ENCODE measurements at regions not wholly inside any gene's neighbourhood (a gene's known extent, or its start where the extent isn't known, plus 50 kb on each side); places are given as distances from the start of the nearest gene placed in this dataset.

DNA sequence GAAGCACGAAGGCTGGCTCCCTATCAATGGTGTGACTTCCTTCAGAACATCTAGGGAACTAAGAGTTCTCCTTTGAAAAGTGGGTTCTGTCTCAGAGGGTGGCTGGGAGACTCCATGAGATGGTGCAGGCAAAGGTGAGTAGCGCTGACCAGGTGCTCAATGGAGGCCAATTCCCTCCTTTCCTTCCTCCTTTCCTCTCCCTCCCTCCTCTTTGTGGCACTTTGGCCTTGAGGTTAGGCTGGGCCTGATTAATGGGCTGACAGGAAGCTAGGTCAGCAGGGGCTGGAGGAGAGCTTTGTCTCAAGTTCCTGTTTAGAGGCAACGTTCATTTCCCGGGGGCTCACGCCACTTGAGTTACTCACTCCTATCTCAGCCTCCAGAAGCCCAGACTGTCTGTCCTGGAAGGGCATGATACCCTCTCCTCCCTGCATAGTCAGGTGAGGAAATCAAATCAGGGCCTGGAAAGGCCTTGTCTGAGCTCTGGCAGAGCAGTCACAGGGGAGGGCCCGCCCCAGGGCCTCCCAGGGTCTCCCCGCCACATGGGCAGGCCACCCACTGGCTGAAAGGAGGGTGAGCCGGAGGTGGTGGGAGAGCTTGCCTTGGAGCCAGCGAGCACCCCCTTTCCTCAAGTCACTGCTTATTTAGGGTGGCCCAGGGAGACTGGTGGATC is 58.4 kb upstream of the SSBP3 start (continued):
- TF ChIP-seq PATZ1 (CRISPR knock-in tag; IDR thresholded peaks at IDR 0.05; ENCODE audit: borderline replicate concordance) (no peak), MIER1 (IDR thresholded peaks at IDR 0.05; ENCODE audit: low read depth) (peak; percentile 34; the same call in 1 of the 2 replicates), NRF1 (conservative IDR thresholded peaks at IDR 0.05 in 1 of 2, IDR thresholded peaks at IDR 0.05 in 1 of 2) (peak in 1 of 2 experiments; percentile 36; a peak in 3 of 4 replicates), KDM1A (IDR thresholded peaks at IDR 0.05) (peak; percentile 100), HOMEZ (CRISPR knock-in tag; IDR thresholded peaks at IDR 0.05) (no peak), ILK (tag; IDR thresholded peaks at IDR 0.05; ENCODE audit: borderline replicate concordance, low read depth) (no peak), YY1 (IDR thresholded peaks at IDR 0.05; ENCODE audit: borderline replicate concordance in 1 of 3, control insufficient read depth in 1 of 3, extremely low read depth in 1 of 3, insufficient read depth in 3 of 3, insufficient read length in 1 of 3, insufficient replicate concordance in 2 of 3, low read depth in 1 of 3, low read length in 2 of 3) (peak in 2 of 3 experiments; percentile 16 to 74), ZBTB12 (CRISPR knock-in tag; IDR thresholded peaks at IDR 0.05) (peak; percentile 48), BRCA1 (IDR thresholded peaks at IDR 0.05) (no peak), BRCA1 (CRISPR knock-in tag; IDR thresholded peaks at IDR 0.05) (no peak), SIN3B (IDR thresholded peaks at IDR 0.05; ENCODE audit: low read depth) (0 out of 2 replicates have a peak, but pooled peaks have one; percentile 35), NCOA1 (IDR thresholded peaks at IDR 0.05; ENCODE audit: low read depth) (peak; percentile 91; the same call in 1 of the 2 replicates), ZNF175 (CRISPR knock-in tag; IDR thresholded peaks at IDR 0.05; ENCODE audit: low read depth) (peak; percentile 89), TAF1 (IDR thresholded peaks at IDR 0.05; ENCODE audit: control insufficient read depth, extremely low read depth, insufficient read depth, low read length, severe bottlenecking) (peak; percentile 53), ZNF197 (CRISPR knock-in tag; IDR thresholded peaks at IDR 0.05; ENCODE audit: low read depth) (peak; percentile 81; the same call in 1 of the 2 replicates)
- TF ChIP-seq, protein P1, sequence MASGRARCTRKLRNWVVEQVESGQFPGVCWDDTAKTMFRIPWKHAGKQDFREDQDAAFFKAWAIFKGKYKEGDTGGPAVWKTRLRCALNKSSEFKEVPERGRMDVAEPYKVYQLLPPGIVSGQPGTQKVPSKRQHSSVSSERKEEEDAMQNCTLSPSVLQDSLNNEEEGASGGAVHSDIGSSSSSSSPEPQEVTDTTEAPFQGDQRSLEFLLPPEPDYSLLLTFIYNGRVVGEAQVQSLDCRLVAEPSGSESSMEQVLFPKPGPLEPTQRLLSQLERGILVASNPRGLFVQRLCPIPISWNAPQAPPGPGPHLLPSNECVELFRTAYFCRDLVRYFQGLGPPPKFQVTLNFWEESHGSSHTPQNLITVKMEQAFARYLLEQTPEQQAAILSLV (tag; IDR thresholded peaks at IDR 0.05) = 0 out of 2 replicates have a peak, but pooled peaks have one; percentile 5
- TF ChIP-seq, protein P2, sequence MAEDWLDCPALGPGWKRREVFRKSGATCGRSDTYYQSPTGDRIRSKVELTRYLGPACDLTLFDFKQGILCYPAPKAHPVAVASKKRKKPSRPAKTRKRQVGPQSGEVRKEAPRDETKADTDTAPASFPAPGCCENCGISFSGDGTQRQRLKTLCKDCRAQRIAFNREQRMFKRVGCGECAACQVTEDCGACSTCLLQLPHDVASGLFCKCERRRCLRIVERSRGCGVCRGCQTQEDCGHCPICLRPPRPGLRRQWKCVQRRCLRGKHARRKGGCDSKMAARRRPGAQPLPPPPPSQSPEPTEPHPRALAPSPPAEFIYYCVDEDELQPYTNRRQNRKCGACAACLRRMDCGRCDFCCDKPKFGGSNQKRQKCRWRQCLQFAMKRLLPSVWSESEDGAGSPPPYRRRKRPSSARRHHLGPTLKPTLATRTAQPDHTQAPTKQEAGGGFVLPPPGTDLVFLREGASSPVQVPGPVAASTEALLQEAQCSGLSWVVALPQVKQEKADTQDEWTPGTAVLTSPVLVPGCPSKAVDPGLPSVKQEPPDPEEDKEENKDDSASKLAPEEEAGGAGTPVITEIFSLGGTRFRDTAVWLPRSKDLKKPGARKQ (CRISPR knock-in tag; IDR thresholded peaks at IDR 0.05) = no peak

Measured in K562 (cell line).